ENCODE measurements at regions not wholly inside any gene's neighbourhood (a gene's known extent, or its start where the extent isn't known, plus 50 kb on each side); places are given as distances from the start of the nearest gene placed in this dataset.
"Not testable (repeated sequence)": the region's sequence is repeated elsewhere in the genome, so short reads cannot be mapped to it uniquely, and the experiment has no call there.

GRCh38 chr14:106551265-106551664 is 1024.9 kb downstream of the TMEM121 start:
- BruUV-seq (replicated peaks): no TSS peak
- Histone ChIP-seq H3K9me3 (ENCODE audit: low read depth, low read length, poor library complexity, severe bottlenecking) (no peaks in the 10 kb centered on the region), H3K27me3 (replicated peaks; ENCODE audit: insufficient read depth, low read depth, low read length, poor library complexity) (no peaks in the 10 kb centered on the region), H3K4me1 (ENCODE audit: insufficient read depth, low read length, poor library complexity, severe bottlenecking) (peaks cover 3% of the 10 kb centered on the region), H3K27ac (ENCODE audit: low read depth, low read length, poor library complexity, severe bottlenecking) (no peak overlapping the region), H3K4me3 (ENCODE audit: low read depth, low read length, poor library complexity, severe bottlenecking) (no peak overlapping the region), H3K36me3 (ENCODE audit: insufficient read depth, low read length, poor library complexity, severe bottlenecking) (no peaks in the 10 kb centered on the region)
- POLR2A ChIA-PET (ENCODE audit: low non-redundant PET): no interaction called here
- TF ChIP-seq CTCF (conservative IDR thresholded peaks at IDR 0.05; ENCODE audit: low read depth, low read length) (peak; percentile 40), EZH2 (IDR thresholded peaks at IDR 0.05; ENCODE audit: borderline replicate concordance, low read depth, low read length, poor library complexity, severe bottlenecking) (no peak)
- intact Hi-C loops (cut with micrococcal nuclease; ENCODE audit: unreplicated experiment): no loop called here
- CTCF ChIA-PET: interaction anchor here (0.7 kb wide), 1 partner anchor 13 kb away, joined by 3 read pairs; no protein-coding TSS in a partner anchor
- DNase-seq (ENCODE audit: low spot score): peak; percentile 51

- H3K27ac ChIP-seq (ENCODE audit: low read depth, low read length, poor library complexity, severe bottlenecking); H3K9me3 ChIP-seq (ENCODE audit: low read depth, low read length, poor library complexity, severe bottlenecking); BruUV-seq (replicated peaks); H3K4me3 ChIP-seq (ENCODE audit: low read depth, low read length, poor library complexity, severe bottlenecking); POLR2A ChIA-PET (ENCODE audit: low non-redundant PET); CTCF ChIA-PET; H3K4me1 ChIP-seq (ENCODE audit: insufficient read depth, low read length, poor library complexity, severe bottlenecking); H3K36me3 ChIP-seq (ENCODE audit: insufficient read depth, low read length, poor library complexity, severe bottlenecking); intact Hi-C loops (cut with micrococcal nuclease; ENCODE audit: unreplicated experiment); H3K27me3 ChIP-seq (replicated peaks; ENCODE audit: insufficient read depth, low read depth, low read length, poor library complexity): not testable (repeated sequence)
- DNase-seq (ENCODE audit: low spot score): peak; percentile 62
Measured at GRCh38 chr14:106556211-106556610, 1029.8 kb downstream of the TMEM121 start.

GRCh38 chr14:106556665-106557289 is 1030.4 kb downstream of the TMEM121 start:
- intact Hi-C loops (cut with micrococcal nuclease; ENCODE audit: unreplicated experiment): no loop called here
- BruUV-seq (replicated peaks): no TSS peak
- Histone ChIP-seq H3K4me1 (ENCODE audit: insufficient read depth, low read length, poor library complexity, severe bottlenecking) (peaks cover 5% of the 10 kb centered on the region), H3K36me3 (ENCODE audit: insufficient read depth, low read length, poor library complexity, severe bottlenecking) (no peaks in the 10 kb centered on the region), H3K4me3 (ENCODE audit: low read depth, low read length, poor library complexity, severe bottlenecking) (no peak overlapping the region), H3K9me3 (ENCODE audit: low read depth, low read length, poor library complexity, severe bottlenecking) (no peaks in the 10 kb centered on the region), H3K27me3 (replicated peaks; ENCODE audit: insufficient read depth, low read depth, low read length, poor library complexity) (no peaks in the 10 kb centered on the region), H3K27ac (ENCODE audit: low read depth, low read length, poor library complexity, severe bottlenecking) (no peak overlapping the region)
- ChIA-PET POLR2A (ENCODE audit: low non-redundant PET) (no interaction called here), CTCF (interaction anchor here (0.6 to 0.8 kb wide), 2 partner anchors 19 to 136 kb away, joined by 3 read pairs; no protein-coding TSS in a partner anchor)
- peak; percentile 76 for DNase-seq (ENCODE audit: low spot score)
- TF ChIP-seq EZH2 (IDR thresholded peaks at IDR 0.05; ENCODE audit: borderline replicate concordance, low read depth, low read length, poor library complexity, severe bottlenecking): no peak
- peak; percentile 84 for TF ChIP-seq CTCF (conservative IDR thresholded peaks at IDR 0.05; ENCODE audit: low read depth, low read length)

GRCh38 chr14:106562451-106562850 is 1036.1 kb downstream of the TMEM121 start:
- H3K4me3 ChIP-seq (ENCODE audit: low read depth, low read length, poor library complexity, severe bottlenecking): no peak overlapping the region
- H3K9me3 ChIP-seq (ENCODE audit: low read depth, low read length, poor library complexity, severe bottlenecking): no peaks in the 10 kb centered on the region
- no peak for TF ChIP-seq CTCF (conservative IDR thresholded peaks at IDR 0.05; ENCODE audit: low read depth, low read length)
- no peak for TF ChIP-seq EZH2 (IDR thresholded peaks at IDR 0.05; ENCODE audit: borderline replicate concordance, low read depth, low read length, poor library complexity, severe bottlenecking)
- intact Hi-C loops (cut with micrococcal nuclease; ENCODE audit: unreplicated experiment): no loop called here
- ChIA-PET POLR2A (ENCODE audit: low non-redundant PET) (no interaction called here), CTCF (no interaction called here)
- H3K4me1 ChIP-seq (ENCODE audit: insufficient read depth, low read length, poor library complexity, severe bottlenecking): peaks cover 5% of the 10 kb centered on the region
- no peak for DNase-seq (ENCODE audit: low spot score)
- no peaks in the 10 kb centered on the region for H3K27me3 ChIP-seq (replicated peaks; ENCODE audit: insufficient read depth, low read depth, low read length, poor library complexity)
- no peak overlapping the region for H3K27ac ChIP-seq (ENCODE audit: low read depth, low read length, poor library complexity, severe bottlenecking)
- no peaks in the 10 kb centered on the region for H3K36me3 ChIP-seq (ENCODE audit: insufficient read depth, low read length, poor library complexity, severe bottlenecking)
- BruUV-seq (replicated peaks): no TSS peak
